ENCODE measurements at regions not wholly inside any gene's neighbourhood (a gene's known extent, or its start where the extent isn't known, plus 50 kb on each side); places are given as distances from the start of the nearest gene placed in this dataset.

DNA sequence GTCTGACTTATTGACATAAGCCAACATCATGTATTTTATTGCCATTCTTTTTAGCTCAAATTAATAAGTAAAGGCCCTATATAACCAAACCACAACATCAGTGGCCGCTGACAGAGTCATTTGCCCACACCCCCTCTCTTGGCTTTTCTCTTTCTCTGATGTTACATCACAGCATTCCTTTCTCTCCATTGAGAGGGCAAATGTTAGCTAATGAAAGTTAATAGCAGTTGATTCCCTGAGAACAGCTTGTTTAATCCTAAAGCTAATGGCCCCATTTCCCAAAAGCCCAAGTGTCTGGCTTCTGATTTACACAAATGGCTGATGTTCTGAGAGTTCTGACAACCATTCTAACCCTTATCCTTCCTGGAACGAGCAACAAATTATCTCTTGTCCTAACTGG, 308.8 kb downstream of the SNAPC1 start:
- no peaks in the 10 kb centered on the region for H3K23me2 ChIP-seq (ENCODE audit: insufficient read length, low read depth, low read length, poor library complexity, severe bottlenecking)
- H3K27ac Mint-ChIP-seq: no peak overlapping the region
- no peaks in the 10 kb centered on the region for H3K9me3 ChIP-seq (ENCODE audit: control insufficient read depth, low read depth, low read length)
- no peak overlapping the region for H2BK12ac ChIP-seq (ENCODE audit: insufficient read length, low read depth, low read length)
- H4K20me1 ChIP-seq (ENCODE audit: control insufficient read depth, insufficient read depth, insufficient read length): no peaks in the 10 kb centered on the region
- H3K4me1 Mint-ChIP-seq: peaks cover 8 to 14% of the 10 kb centered on the region in 2 experiments
- H2BK20ac ChIP-seq (ENCODE audit: low read depth, low read length, poor library complexity, severe bottlenecking): no peak overlapping the region
- no peak overlapping the region for H4K5ac ChIP-seq (ENCODE audit: insufficient read length, low read depth, low read length)
- H3K56ac ChIP-seq (ENCODE audit: insufficient read length, low read depth, low read length): no peak overlapping the region
- WGBS (ENCODE audit: extremely low coverage, insufficient read length, low lambda C conversion rate): no CpG with 5 or more reads among the region's 2 CpGs
- no peak overlapping the region for H3K27ac ChIP-seq (ENCODE audit: insufficient read length, low read depth, low read length)
- H3K4me3 Mint-ChIP-seq: no peak overlapping the region
- H2AK5ac ChIP-seq (ENCODE audit: insufficient read length, low read length): no peak overlapping the region
- H3K27me3 Mint-ChIP-seq (ENCODE audit: low read depth): no peaks in the 10 kb centered on the region
- H3K9me3 Mint-ChIP-seq: no peaks in the 10 kb centered on the region
- TF ChIP-seq, protein P1, sequence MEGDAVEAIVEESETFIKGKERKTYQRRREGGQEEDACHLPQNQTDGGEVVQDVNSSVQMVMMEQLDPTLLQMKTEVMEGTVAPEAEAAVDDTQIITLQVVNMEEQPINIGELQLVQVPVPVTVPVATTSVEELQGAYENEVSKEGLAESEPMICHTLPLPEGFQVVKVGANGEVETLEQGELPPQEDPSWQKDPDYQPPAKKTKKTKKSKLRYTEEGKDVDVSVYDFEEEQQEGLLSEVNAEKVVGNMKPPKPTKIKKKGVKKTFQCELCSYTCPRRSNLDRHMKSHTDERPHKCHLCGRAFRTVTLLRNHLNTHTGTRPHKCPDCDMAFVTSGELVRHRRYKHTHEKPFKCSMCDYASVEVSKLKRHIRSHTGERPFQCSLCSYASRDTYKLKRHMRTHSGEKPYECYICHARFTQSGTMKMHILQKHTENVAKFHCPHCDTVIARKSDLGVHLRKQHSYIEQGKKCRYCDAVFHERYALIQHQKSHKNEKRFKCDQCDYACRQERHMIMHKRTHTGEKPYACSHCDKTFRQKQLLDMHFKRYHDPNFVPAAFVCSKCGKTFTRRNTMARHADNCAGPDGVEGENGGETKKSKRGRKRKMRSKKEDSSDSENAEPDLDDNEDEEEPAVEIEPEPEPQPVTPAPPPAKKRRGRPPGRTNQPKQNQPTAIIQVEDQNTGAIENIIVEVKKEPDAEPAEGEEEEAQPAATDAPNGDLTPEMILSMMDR (conservative IDR thresholded peaks at IDR 0.05): no peak
- no peak overlapping the region for H4K91ac ChIP-seq (ENCODE audit: insufficient read length, low read depth, low read length)
- H3K4ac ChIP-seq (ENCODE audit: low read depth, low read length): no peak overlapping the region
- no peak overlapping the region for H3K18ac ChIP-seq (ENCODE audit: insufficient read length, low read depth, low read length)
- H3K79me1 ChIP-seq (ENCODE audit: insufficient read depth, low read depth, low read length, poor library complexity, severe bottlenecking): no peaks in the 10 kb centered on the region
- H3K79me2 ChIP-seq (ENCODE audit: insufficient read depth, low read length): no peaks in the 10 kb centered on the region
- no peak overlapping the region for H3K23ac ChIP-seq (ENCODE audit: insufficient read length, low read depth, low read length)
- H3T11ph ChIP-seq (ENCODE audit: low read length): no peak overlapping the region
- H3K9ac ChIP-seq (ENCODE audit: extremely low read depth, insufficient read length, low read length): no peak overlapping the region
- no peak overlapping the region for H2BK120ac ChIP-seq (ENCODE audit: low read depth, low read length, poor library complexity, severe bottlenecking)
- H2BK15ac ChIP-seq (ENCODE audit: low read depth, low read length): no peak overlapping the region
- no peak overlapping the region for H3K14ac ChIP-seq (ENCODE audit: insufficient read depth, low read length)
- H2BK5ac ChIP-seq (ENCODE audit: insufficient read length, low read length): no peak overlapping the region
- H3K27me3 ChIP-seq (ENCODE audit: insufficient read depth, low read length): no peaks in the 10 kb centered on the region
- no peaks in the 10 kb centered on the region for H3K36me3 Mint-ChIP-seq (ENCODE audit: insufficient read depth in 1 of 3, low read depth in 3 of 3)
- H4K8ac ChIP-seq (replicated peaks; ENCODE audit: insufficient read length, low read depth, low read length): no peak overlapping the region
- DNase-seq: no peak
- no peaks in the 10 kb centered on the region for H3K4me1 ChIP-seq (ENCODE audit: insufficient read depth, low read length)
- H2AFZ ChIP-seq (ENCODE audit: low read length): no peak overlapping the region
- H3K4me2 ChIP-seq (ENCODE audit: insufficient read depth, insufficient read length, low read length): no peak overlapping the region

Measured in H9 (cell line).